ENCODE measurements at regions not wholly inside any gene's neighbourhood (a gene's known extent, or its start where the extent isn't known, plus 50 kb on each side); places are given as distances from the start of the nearest gene placed in this dataset.

- intact Hi-C loops (cut with micrococcal nuclease): loop anchor here (10.0 kb wide), 1 partner anchor 97 kb away; no protein-coding TSS in a partner anchor
- H3K27me3 ChIP-seq (ENCODE audit: low read depth): no peaks in the 10 kb centered on the region
- no peak for TF ChIP-seq CTCF (IDR thresholded peaks at IDR 0.05; ENCODE audit: borderline replicate concordance)
- H3K4me1 ChIP-seq: no peaks in the 10 kb centered on the region
- no peaks in the 10 kb centered on the region for H3K9me3 ChIP-seq (replicated peaks)
- H3K4me3 ChIP-seq: no peak overlapping the region
- no peak overlapping the region for H3K27ac ChIP-seq (replicated peaks)
- no peak for DNase-seq
- H3K36me3 ChIP-seq: no peaks in the 10 kb centered on the region
These were observed 305.3 kb downstream of the ETS1 start for GRCh38 chr11:128282053-128282452.

- intact Hi-C loops (cut with micrococcal nuclease): loop anchor here (10.0 kb wide), 1 partner anchor 95 kb away; no protein-coding TSS in a partner anchor
- no peak overlapping the region for H3K27ac ChIP-seq (replicated peaks)
- H3K36me3 ChIP-seq: no peaks in the 10 kb centered on the region
- H3K9me3 ChIP-seq (replicated peaks): peaks cover 7% of the 10 kb centered on the region
- no peaks in the 10 kb centered on the region for H3K27me3 ChIP-seq (ENCODE audit: low read depth)
- no peak for TF ChIP-seq CTCF (IDR thresholded peaks at IDR 0.05; ENCODE audit: borderline replicate concordance)
- no peak overlapping the region for H3K4me3 ChIP-seq
- DNase-seq: no peak
- H3K4me1 ChIP-seq: no peaks in the 10 kb centered on the region
These were observed 307.5 kb downstream of the ETS1 start for GRCh38 chr11:128279866-128280265.

- Histone ChIP-seq H3K4me1 (peaks cover 5% of the 10 kb centered on the region), H3K27me3 (ENCODE audit: low read depth) (no peaks in the 10 kb centered on the region), H3K36me3 (no peaks in the 10 kb centered on the region), H3K9me3 (replicated peaks) (peaks cover 7% of the 10 kb centered on the region), H3K27ac (replicated peaks) (no peak overlapping the region), H3K4me3 (no peak overlapping the region)
- intact Hi-C loops (cut with micrococcal nuclease): no loop called here
- TF ChIP-seq CTCF (IDR thresholded peaks at IDR 0.05; ENCODE audit: borderline replicate concordance): no peak
- no peak for DNase-seq
These were observed 313.6 kb downstream of the ETS1 start for GRCh38 chr11:128273736-128274135.

- no peak for TF ChIP-seq CTCF (IDR thresholded peaks at IDR 0.05; ENCODE audit: borderline replicate concordance)
- Histone ChIP-seq H3K4me1 (peaks cover 5% of the 10 kb centered on the region), H3K36me3 (no peaks in the 10 kb centered on the region), H3K9me3 (replicated peaks) (peaks cover 4% of the 10 kb centered on the region), H3K4me3 (no peak overlapping the region), H3K27me3 (ENCODE audit: low read depth) (no peaks in the 10 kb centered on the region), H3K27ac (replicated peaks) (no peak overlapping the region)
- intact Hi-C loops (cut with micrococcal nuclease): no loop called here
- DNase-seq: no peak
These were observed 316.0 kb downstream of the ETS1 start for GRCh38 chr11:128271401-128271800.

GRCh38 chr11:128269466-128269865 lies 317.9 kb downstream of the ETS1 start:
- H3K9me3 ChIP-seq (replicated peaks): no peaks in the 10 kb centered on the region
- no peak overlapping the region for H3K27ac ChIP-seq (replicated peaks)
- H3K36me3 ChIP-seq: no peaks in the 10 kb centered on the region
- no peak for DNase-seq
- no peaks in the 10 kb centered on the region for H3K27me3 ChIP-seq (ENCODE audit: low read depth)
- no peak for TF ChIP-seq CTCF (IDR thresholded peaks at IDR 0.05; ENCODE audit: borderline replicate concordance)
- H3K4me1 ChIP-seq: peaks cover 5% of the 10 kb centered on the region
- intact Hi-C loops (cut with micrococcal nuclease): no loop called here
- no peak overlapping the region for H3K4me3 ChIP-seq

GRCh38 chr11:128266893-128267292 lies 320.5 kb downstream of the ETS1 start:
- no peak for TF ChIP-seq CTCF (IDR thresholded peaks at IDR 0.05; ENCODE audit: borderline replicate concordance)
- H3K27me3 ChIP-seq (ENCODE audit: low read depth): no peaks in the 10 kb centered on the region
- H3K4me1 ChIP-seq: peaks cover 5% of the 10 kb centered on the region
- H3K4me3 ChIP-seq: no peak overlapping the region
- no peak for DNase-seq
- no peak overlapping the region for H3K27ac ChIP-seq (replicated peaks)
- H3K36me3 ChIP-seq: no peaks in the 10 kb centered on the region
- intact Hi-C loops (cut with micrococcal nuclease): no loop called here
- no peaks in the 10 kb centered on the region for H3K9me3 ChIP-seq (replicated peaks)

Data from left ventricle myocardium inferior (tissue), 1 donor.